HG03159 (cell line): ENCODE measurements at regions not wholly inside any gene's neighbourhood (a gene's known extent, or its start where the extent isn't known, plus 50 kb on each side); places are given as distances from the start of the nearest gene placed in this dataset.
"Not testable (repeated sequence)": the region's sequence is repeated elsewhere in the genome, so short reads cannot be mapped to it uniquely, and the experiment has no call there.

Source experiments
- ATAC-seq: cut with Tn5 transposase; IDR thresholded peaks from one replicate; pipeline ENCODE4 v1.9.1; 2021; ENCODE audit warnings: mild to moderate bottlenecking, moderate library complexity; ENCODE audit not compliant: unreplicated experiment

- ATAC-seq, result no peak
Observed at GRCh38 chr5:125064621-125065438, 318.4 kb upstream of the ZNF608 start.

- no peak for ATAC-seq
Observed at GRCh38 chr5:125065741-125066140, 319.3 kb upstream of the ZNF608 start.

GRCh38 chr5:125070961-125071360, 324.5 kb upstream of the ZNF608 start:
- ATAC-seq, result no peak

- no peak for ATAC-seq
Observed at GRCh38 chr5:125073090-125073489, 326.7 kb upstream of the ZNF608 start.

- ATAC-seq, result no peak
Observed at GRCh38 chr5:125075567-125075966, 329.1 kb upstream of the ZNF608 start.

GRCh38 chr5:125079028-125079427, 332.6 kb upstream of the ZNF608 start:
- ATAC-seq, result not testable (repeated sequence)

GRCh38 chr5:125081101-125081500, 334.7 kb upstream of the ZNF608 start:
- ATAC-seq, result no peak

- ATAC-seq, result no peak
Observed at GRCh38 chr5:125083981-125084380, 337.5 kb upstream of the ZNF608 start.

GRCh38 chr5:125085797-125086505, 339.5 kb upstream of the ZNF608 start:
- ATAC-seq, result no peak

- ATAC-seq, result no peak
Observed at GRCh38 chr5:125088522-125089105, 342.2 kb upstream of the ZNF608 start.

GRCh38 chr5:125092138-125092537, 345.7 kb upstream of the ZNF608 start:
- ATAC-seq, result not testable (repeated sequence)

- no peak for ATAC-seq
Observed at GRCh38 chr5:125093776-125094175, 347.3 kb upstream of the ZNF608 start.

- ATAC-seq, result no peak
Observed at GRCh38 chr5:125100342-125100741, 353.9 kb upstream of the ZNF608 start.

GRCh38 chr5:125100951-125101350, 354.5 kb upstream of the ZNF608 start:
- ATAC-seq, result no peak

GRCh38 chr5:125103459-125103858, 357.0 kb upstream of the ZNF608 start:
- no peak for ATAC-seq

- ATAC-seq, result no peak
Observed at GRCh38 chr5:125106271-125106670, 359.8 kb upstream of the ZNF608 start.

- ATAC-seq, result no peak
Observed at GRCh38 chr5:125106881-125107280, 360.4 kb upstream of the ZNF608 start.

- no peak for ATAC-seq
Observed at GRCh38 chr5:125109293-125109692, 362.9 kb upstream of the ZNF608 start.

- ATAC-seq, result no peak
Observed at GRCh38 chr5:125109816-125110215, 363.4 kb upstream of the ZNF608 start.

- no peak for ATAC-seq
Observed at GRCh38 chr5:125112196-125112595, 365.8 kb upstream of the ZNF608 start.

GRCh38 chr5:125113328-125113727, 366.9 kb upstream of the ZNF608 start:
- peak; percentile 71 for ATAC-seq

- no peak for ATAC-seq
Observed at GRCh38 chr5:125115195-125115525, 368.7 kb upstream of the ZNF608 start.
